ENCODE measurements at regions not wholly inside any gene's neighbourhood (a gene's known extent, or its start where the extent isn't known, plus 50 kb on each side); places are given as distances from the start of the nearest gene placed in this dataset.
"Not testable (repeated sequence)": the region's sequence is repeated elsewhere in the genome, so short reads cannot be mapped to it uniquely, and the experiment has no call there.

- DNase-seq (ENCODE audit: low spot score) = no peak
These were observed 212.0 kb upstream of the SPRY2 start for GRCh38 chr13:80552851-80553440.

- no peak for DNase-seq (ENCODE audit: low spot score)
These were observed 210.9 kb upstream of the SPRY2 start for GRCh38 chr13:80551650-80552497.

- DNase-seq (ENCODE audit: low spot score) = no peak
These were observed 210.1 kb upstream of the SPRY2 start for GRCh38 chr13:80550971-80551441.

- DNase-seq (ENCODE audit: low spot score) = no peak
These were observed 208.0 kb upstream of the SPRY2 start for GRCh38 chr13:80548915-80549314.

- DNase-seq (ENCODE audit: low spot score) = no peak
These were observed 207.2 kb upstream of the SPRY2 start for GRCh38 chr13:80547885-80548825.

- no peak for DNase-seq (ENCODE audit: low spot score)
These were observed 206.4 kb upstream of the SPRY2 start for GRCh38 chr13:80547341-80547740.

GRCh38 chr13:80533175-80533574 is 192.2 kb upstream of the SPRY2 start:
- DNase-seq (ENCODE audit: low spot score) = no peak

- DNase-seq (ENCODE audit: low spot score) = no peak
These were observed 190.0 kb upstream of the SPRY2 start for GRCh38 chr13:80530902-80531301.

GRCh38 chr13:80530191-80530590 is 189.3 kb upstream of the SPRY2 start:
- no peak for DNase-seq (ENCODE audit: low spot score)

- no peak for DNase-seq (ENCODE audit: low spot score)
These were observed 188.8 kb upstream of the SPRY2 start for GRCh38 chr13:80529734-80530133.

- no peak for DNase-seq (ENCODE audit: low spot score)
These were observed 187.8 kb upstream of the SPRY2 start for GRCh38 chr13:80528733-80529132.

GRCh38 chr13:80527400-80527799 is 186.5 kb upstream of the SPRY2 start:
- DNase-seq (ENCODE audit: low spot score) = no peak

- DNase-seq (ENCODE audit: low spot score) = no peak
These were observed 183.7 kb upstream of the SPRY2 start for GRCh38 chr13:80524447-80525215.

- no peak for DNase-seq (ENCODE audit: low spot score)
These were observed 182.2 kb upstream of the SPRY2 start for GRCh38 chr13:80523134-80523533.

GRCh38 chr13:80522463-80522862 is 181.5 kb upstream of the SPRY2 start:
- DNase-seq (ENCODE audit: low spot score) = not testable (repeated sequence)

- no peak for DNase-seq (ENCODE audit: low spot score)
These were observed 176.0 kb upstream of the SPRY2 start for GRCh38 chr13:80516818-80517348.

- DNase-seq (ENCODE audit: low spot score) = no peak
These were observed 174.4 kb upstream of the SPRY2 start for GRCh38 chr13:80515296-80515695.

GRCh38 chr13:80513196-80513595 is 172.3 kb upstream of the SPRY2 start:
- DNase-seq (ENCODE audit: low spot score) = no peak

GRCh38 chr13:80510686-80511085 is 169.8 kb upstream of the SPRY2 start:
- DNase-seq (ENCODE audit: low spot score) = no peak

GRCh38 chr13:80509264-80509663 is 168.3 kb upstream of the SPRY2 start:
- DNase-seq (ENCODE audit: low spot score) = no peak

GRCh38 chr13:80508031-80508430 is 167.1 kb upstream of the SPRY2 start:
- DNase-seq (ENCODE audit: low spot score) = no peak

Measured in H4 (cell line).